Activated T-cell treated with anti-CD3 and anti-CD28 coated beads, Interleukin-2, amount 50 U/mL, for 24 hours (primary cell): ENCODE measurements at regions not wholly inside any gene's neighbourhood (a gene's known extent, or its start where the extent isn't known, plus 50 kb on each side); places are given as distances from the start of the nearest gene placed in this dataset.
A peak's percentile ranks its signal among the peaks of the same experiment; 100 is the strongest.
"Not testable (repeated sequence)": the region's sequence is repeated elsewhere in the genome, so short reads cannot be mapped to it uniquely, and the experiment has no call there.

ENCODE experiments used
- DNase-seq: peaks from one replicate; pipeline ENCODE4 v3.0.0-alpha.2; 2020
- H3K27ac Mint-ChIP-seq: 2 replicates; pipeline ENCODE4 v1.8.0; 2020; ENCODE audit warnings: mild to moderate bottlenecking, mixed read lengths
- H3K27me3 Mint-ChIP-seq: 2 replicates; pipeline ENCODE4 v1.8.0; 2020; ENCODE audit warnings: mixed read lengths
- H3K36me3 Mint-ChIP-seq: 2 replicates; pipeline ENCODE4 v1.8.0; 2020; ENCODE audit warnings: low read depth, mixed read lengths
- H3K4me1 Mint-ChIP-seq: 2 replicates; pipeline ENCODE4 v1.8.0; 2020; ENCODE audit warnings: low read depth, mixed read lengths
- H3K4me3 Mint-ChIP-seq: 2 replicates; pipeline ENCODE4 v1.8.0; 2020; ENCODE audit warnings: mild to moderate bottlenecking, moderate library complexity, mixed read lengths
- H3K9me3 Mint-ChIP-seq: 2 replicates; pipeline ENCODE4 v1.8.0; 2020; ENCODE audit warnings: mixed read lengths

DNA sequence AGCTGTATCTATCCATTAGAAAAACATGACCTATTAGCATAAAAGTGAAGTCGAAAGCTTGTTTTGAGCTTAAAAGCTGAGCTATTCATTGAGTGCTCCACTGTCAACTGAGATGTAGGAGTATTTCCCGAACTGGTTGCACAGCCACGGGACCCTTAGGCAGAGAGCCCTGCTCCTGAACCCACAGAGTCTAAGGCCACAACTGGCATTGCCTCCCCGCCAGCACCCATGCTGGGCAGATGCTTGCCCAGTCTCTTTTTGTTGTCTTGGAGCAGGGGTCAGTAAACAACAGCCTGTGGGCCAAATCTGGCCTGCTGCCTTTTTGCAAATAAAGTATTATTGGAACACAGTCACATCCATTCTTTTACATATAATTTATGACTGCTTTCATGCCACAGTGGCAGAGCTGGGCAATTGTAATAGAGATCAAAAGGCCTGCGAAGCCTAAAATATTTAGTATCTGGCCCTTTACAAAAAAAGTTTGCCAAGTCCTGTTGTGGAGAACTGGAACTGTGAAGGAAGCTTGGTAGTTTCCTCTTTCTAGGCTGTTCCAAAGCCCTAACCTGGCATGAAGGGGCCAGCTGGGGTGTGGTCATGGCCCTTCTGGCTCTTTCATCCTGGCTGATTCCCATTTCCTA, 58.4 kb upstream of the WAPL start:
- Mint-ChIP-seq H3K36me3 (no peaks in the 10 kb centered on the region), H3K27ac (no peak overlapping the region), H3K27me3 (no peaks in the 10 kb centered on the region), H3K9me3 (no peaks in the 10 kb centered on the region), H3K4me1 (no peaks in the 10 kb centered on the region), H3K4me3 (no peak overlapping the region)
- no peak for DNase-seq

DNA sequence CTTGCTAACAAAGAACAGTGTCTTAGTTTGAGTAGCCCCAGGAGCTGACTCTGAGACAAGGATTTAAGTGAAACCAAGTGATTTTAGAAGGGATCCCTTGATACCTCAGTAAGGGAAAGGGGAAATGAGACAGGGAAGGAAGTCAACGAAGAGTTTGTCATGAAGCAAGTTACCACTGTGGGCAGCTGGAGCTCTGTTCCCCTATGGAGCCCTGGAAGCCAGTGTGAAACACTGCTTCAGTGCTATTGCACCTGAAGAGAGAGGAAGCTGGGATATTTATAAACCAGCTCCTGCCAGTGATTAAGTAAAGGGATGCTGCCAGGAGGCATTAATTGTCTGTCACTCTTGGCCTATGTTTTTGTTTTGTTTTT, 58.9 kb upstream of the WAPL start:
- no peaks in the 10 kb centered on the region for H3K36me3 Mint-ChIP-seq
- H3K27me3 Mint-ChIP-seq, result no peaks in the 10 kb centered on the region
- DNase-seq, result no peak
- no peaks in the 10 kb centered on the region for H3K9me3 Mint-ChIP-seq
- no peak overlapping the region for H3K27ac Mint-ChIP-seq
- no peak overlapping the region for H3K4me3 Mint-ChIP-seq
- peaks cover 2% of the 10 kb centered on the region for H3K4me1 Mint-ChIP-seq

GRCh38 chr10:86583983-86584382, 62.4 kb upstream of the WAPL start:
- DNase-seq, result no peak
- peaks cover 2% of the 10 kb centered on the region for H3K4me1 Mint-ChIP-seq

DNA sequence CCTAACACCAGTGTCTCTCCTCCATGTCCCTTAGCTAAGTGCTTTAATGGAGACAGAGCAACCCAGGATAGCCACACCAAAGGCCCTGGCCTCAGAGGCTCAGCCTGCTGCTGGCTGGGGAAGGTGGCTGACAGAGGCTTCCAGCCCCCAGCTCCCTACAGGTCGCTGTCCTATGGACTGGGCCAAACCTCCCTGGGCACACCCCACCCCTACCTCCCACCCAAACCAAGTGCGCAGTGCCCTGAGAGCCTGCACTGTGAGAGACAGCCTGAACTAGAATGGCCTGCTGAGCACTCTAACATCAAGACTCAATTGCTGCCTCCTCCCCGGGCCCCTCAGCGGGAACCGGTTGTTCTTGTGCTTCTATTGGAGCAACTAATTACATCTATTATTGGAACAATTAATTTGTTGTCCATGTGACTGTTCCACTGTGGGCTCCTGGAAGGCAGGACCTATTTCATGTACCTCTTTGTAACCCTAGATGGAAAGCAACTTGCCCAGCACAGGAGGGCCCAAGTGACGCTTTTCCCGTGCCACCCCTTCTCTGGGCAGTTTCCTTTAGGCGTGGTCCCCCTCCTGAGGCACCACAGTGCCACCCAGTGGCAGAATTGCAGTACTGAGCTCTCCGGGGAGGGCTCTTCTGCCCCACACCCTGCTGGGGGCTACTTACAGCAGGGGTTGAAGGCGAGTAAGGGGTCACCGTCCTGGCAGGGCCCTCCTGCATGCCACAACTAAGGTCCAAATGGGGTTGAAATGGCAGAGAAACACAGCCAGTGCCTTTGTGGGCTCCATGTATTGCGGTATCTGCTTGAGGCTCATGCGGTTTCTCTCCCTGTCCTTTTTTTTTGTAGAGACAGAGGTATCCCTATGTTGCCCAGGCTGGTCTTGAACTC, 63.7 kb upstream of the WAPL start:
- no peaks in the 10 kb centered on the region for H3K27me3 Mint-ChIP-seq

More at GRCh38 chr10:86583983-86584382, 62.4 kb upstream of the WAPL start:
- Mint-ChIP-seq H3K36me3 (no peaks in the 10 kb centered on the region), H3K27me3 (no peaks in the 10 kb centered on the region), H3K27ac (no peak overlapping the region), H3K4me3 (no peak overlapping the region), H3K9me3 (no peaks in the 10 kb centered on the region)

GRCh38 chr10:86586516-86586915, 64.9 kb upstream of the WAPL start:
- Mint-ChIP-seq H3K27me3 (no peaks in the 10 kb centered on the region), H3K9me3 (no peaks in the 10 kb centered on the region), H3K4me1 (peaks cover 2% of the 10 kb centered on the region), H3K4me3 (no peak overlapping the region), H3K36me3 (no peaks in the 10 kb centered on the region), H3K27ac (no peak overlapping the region)
- DNase-seq, result no peak

More for the DNA sequence above, 63.7 kb upstream of the WAPL start:
- Mint-ChIP-seq H3K4me1 (peaks cover 2% of the 10 kb centered on the region), H3K36me3 (no peaks in the 10 kb centered on the region), H3K4me3 (no peak overlapping the region), H3K27ac (no peak overlapping the region), H3K9me3 (no peaks in the 10 kb centered on the region)
- peak; percentile 82 for DNase-seq

DNA sequence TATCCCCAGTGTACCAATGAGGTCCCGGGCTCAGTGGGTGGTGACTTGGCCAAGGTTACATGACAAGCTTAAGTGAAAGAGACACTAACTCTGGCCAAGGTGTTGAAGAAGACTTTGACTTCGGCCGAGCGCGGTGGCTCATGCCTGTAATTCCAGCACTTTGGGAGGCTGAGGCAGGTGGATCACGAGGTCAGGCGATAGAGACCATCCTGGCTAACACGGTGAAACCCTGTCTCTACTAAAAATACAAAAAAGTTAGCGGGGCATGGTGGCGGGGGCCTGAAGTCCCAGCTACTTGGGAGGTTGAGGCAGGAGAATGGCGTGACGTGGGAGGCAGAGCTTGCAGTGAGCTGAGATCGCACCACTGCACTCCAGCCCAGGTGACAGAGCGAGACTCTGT, 65.6 kb upstream of the OPN4 start:
- H3K36me3 Mint-ChIP-seq, H3K4me1 Mint-ChIP-seq, H3K27me3 Mint-ChIP-seq, H3K27ac Mint-ChIP-seq, H3K9me3 Mint-ChIP-seq, H3K4me3 Mint-ChIP-seq, DNase-seq: not testable (repeated sequence)

DNA sequence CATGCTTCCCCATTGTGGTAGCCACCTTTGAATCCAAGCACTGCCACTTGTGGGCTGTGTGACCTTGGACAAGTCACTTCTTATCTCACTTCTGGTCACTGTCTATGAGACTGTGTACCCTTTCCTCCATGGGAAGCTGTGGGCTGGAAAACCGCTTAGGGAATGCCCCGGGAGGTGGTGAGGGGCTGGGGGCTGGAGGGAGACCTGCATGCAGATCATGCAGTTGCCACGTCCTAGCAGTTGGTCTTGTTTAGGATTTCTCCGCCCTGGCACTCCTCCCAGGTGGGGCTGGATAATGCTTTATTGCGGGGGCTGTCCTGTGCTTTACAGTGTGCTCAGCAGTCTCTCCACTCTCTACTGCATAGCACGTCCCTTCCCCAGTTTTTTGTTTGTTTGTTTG, 62.9 kb upstream of the OPN4 start:
- no peaks in the 10 kb centered on the region for H3K36me3 Mint-ChIP-seq
- H3K4me1 Mint-ChIP-seq, result no peaks in the 10 kb centered on the region

GRCh38 chr10:86592413-86592812, 61.9 kb upstream of the OPN4 start:
- no peak for DNase-seq
- Mint-ChIP-seq H3K4me3 (no peak overlapping the region), H3K27ac (no peak overlapping the region), H3K27me3 (no peaks in the 10 kb centered on the region), H3K4me1 (no peaks in the 10 kb centered on the region), H3K36me3 (no peaks in the 10 kb centered on the region), H3K9me3 (no peaks in the 10 kb centered on the region)

More for the DNA sequence above, 62.9 kb upstream of the OPN4 start:
- no peaks in the 10 kb centered on the region for H3K9me3 Mint-ChIP-seq
- H3K27me3 Mint-ChIP-seq, result no peaks in the 10 kb centered on the region
- no peak for DNase-seq
- H3K27ac Mint-ChIP-seq, result no peak overlapping the region
- no peak overlapping the region for H3K4me3 Mint-ChIP-seq

DNA sequence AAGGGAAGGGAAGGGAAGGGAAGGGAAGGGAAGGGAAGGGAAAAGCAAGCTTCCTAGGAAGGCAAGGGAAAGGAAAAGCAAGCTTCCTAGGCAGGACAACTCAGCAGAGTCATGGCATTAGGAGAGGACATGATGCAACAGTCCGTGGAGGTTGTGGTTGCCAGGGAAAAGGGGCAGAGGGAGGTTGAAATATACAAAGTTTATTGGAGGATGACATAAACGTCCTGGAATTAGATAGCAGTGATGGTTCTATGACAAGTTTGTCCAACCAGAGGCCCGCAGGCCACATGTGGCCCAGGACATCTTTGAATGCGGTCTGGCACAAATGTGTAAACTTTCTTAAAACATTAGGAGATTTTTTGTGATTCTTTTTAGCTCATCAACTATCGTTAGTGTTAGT, 59.8 kb upstream of the OPN4 start:
- Mint-ChIP-seq H3K9me3 (no peaks in the 10 kb centered on the region), H3K36me3 (no peaks in the 10 kb centered on the region), H3K4me3 (no peak overlapping the region), H3K27me3 (no peaks in the 10 kb centered on the region), H3K4me1 (no peaks in the 10 kb centered on the region), H3K27ac (no peak overlapping the region)
- DNase-seq, result no peak

DNA sequence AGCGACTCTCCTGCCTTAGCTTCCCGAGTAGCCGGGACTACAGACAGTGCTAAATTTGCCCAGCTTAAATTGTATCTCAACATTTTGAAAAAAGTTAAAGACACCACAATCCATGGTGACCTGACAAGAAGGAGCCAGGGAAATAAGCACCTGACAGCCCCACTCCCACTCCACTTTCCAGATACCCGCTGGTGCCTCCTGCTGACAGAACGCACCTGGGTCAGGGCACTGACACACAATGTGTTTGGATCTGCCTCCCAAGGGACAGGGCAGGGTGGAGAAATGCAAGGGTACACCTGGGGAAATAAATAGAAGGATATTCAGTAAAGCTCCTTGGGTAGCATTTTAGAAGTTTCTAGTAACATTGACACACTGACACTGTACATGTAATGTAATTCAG, 58.9 kb upstream of the OPN4 start:
- no peaks in the 10 kb centered on the region for H3K27me3 Mint-ChIP-seq
- no peak overlapping the region for H3K27ac Mint-ChIP-seq
- DNase-seq, result no peak
- no peaks in the 10 kb centered on the region for H3K36me3 Mint-ChIP-seq
- H3K4me1 Mint-ChIP-seq, result no peaks in the 10 kb centered on the region
- no peaks in the 10 kb centered on the region for H3K9me3 Mint-ChIP-seq
- H3K4me3 Mint-ChIP-seq, result no peak overlapping the region

DNA sequence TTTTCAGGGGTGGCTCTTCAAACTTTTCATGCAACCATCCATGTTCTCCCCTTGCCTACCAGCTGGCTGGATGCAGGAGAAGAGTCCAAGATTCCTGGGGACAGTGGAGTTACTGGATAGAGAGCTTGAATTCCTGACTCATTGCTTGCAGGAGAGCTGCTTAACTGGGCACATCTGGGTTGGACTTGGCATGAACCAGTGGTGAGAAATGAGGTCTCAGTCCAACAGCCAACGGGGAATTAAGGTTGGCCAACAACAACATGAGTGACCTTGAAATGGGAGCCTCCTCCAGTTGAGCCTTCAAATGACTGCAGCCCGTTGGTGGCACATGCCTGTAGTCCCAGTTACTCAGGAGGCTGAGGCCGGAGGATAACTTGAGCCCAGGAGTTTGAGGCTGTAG, 58.1 kb upstream of the OPN4 start:
- Mint-ChIP-seq H3K4me3 (no peak overlapping the region), H3K4me1 (no peaks in the 10 kb centered on the region), H3K36me3 (no peaks in the 10 kb centered on the region), H3K27ac (no peak overlapping the region), H3K9me3 (no peaks in the 10 kb centered on the region), H3K27me3 (no peaks in the 10 kb centered on the region)
- no peak for DNase-seq

- no peaks in the 10 kb centered on the region for H3K36me3 Mint-ChIP-seq
- no peak for DNase-seq
- H3K4me1 Mint-ChIP-seq, result no peaks in the 10 kb centered on the region
- H3K4me3 Mint-ChIP-seq, result no peak overlapping the region
- H3K27ac Mint-ChIP-seq, result no peak overlapping the region
- no peaks in the 10 kb centered on the region for H3K27me3 Mint-ChIP-seq
- H3K9me3 Mint-ChIP-seq, result no peaks in the 10 kb centered on the region
Observed at GRCh38 chr10:86597306-86597705, 57.0 kb upstream of the OPN4 start.

DNA sequence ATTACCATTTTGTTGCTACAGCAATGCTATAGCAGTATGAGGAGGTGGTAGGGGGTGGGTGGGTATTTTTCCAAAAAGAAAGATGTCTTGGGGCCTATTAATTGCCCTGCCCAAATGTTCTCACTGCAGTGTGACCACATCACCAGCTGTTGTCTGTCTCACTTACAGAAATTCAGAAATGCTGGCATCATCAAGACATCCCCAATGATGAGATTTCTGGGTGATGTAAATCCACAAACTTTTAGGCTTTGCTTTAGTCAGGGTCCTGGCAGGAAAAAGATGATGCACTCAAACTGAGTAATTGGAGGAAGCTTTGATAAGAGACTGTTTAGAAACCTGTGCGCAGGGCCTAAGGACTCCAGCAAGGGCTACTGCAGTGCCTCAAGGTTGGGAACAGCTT, 56.2 kb upstream of the OPN4 start:
- Mint-ChIP-seq H3K27me3 (no peaks in the 10 kb centered on the region), H3K36me3 (no peaks in the 10 kb centered on the region), H3K4me1 (no peaks in the 10 kb centered on the region), H3K27ac (no peak overlapping the region), H3K4me3 (no peak overlapping the region), H3K9me3 (no peaks in the 10 kb centered on the region)
- no peak for DNase-seq

DNA sequence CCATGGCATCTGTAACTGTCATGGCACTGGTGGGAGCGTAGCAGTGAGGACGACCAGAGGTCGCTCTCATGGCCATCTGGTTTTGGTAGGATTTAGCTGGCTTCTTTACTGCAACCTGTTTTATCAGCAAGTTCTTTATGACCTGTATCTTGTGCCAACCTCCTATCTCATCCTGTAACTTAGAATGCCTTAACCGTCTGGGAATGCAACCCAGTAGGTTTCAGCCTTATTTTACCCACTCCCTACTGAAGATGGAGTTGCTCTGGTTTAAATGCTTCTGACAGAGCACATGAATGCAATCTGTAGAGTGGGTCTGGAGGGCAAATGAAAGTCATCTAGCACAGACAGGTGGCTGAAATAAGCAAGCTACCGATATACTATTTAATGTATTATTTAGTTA, 55.3 kb upstream of the OPN4 start:
- no peaks in the 10 kb centered on the region for H3K36me3 Mint-ChIP-seq
- no peak for DNase-seq
- no peaks in the 10 kb centered on the region for H3K4me1 Mint-ChIP-seq
- H3K9me3 Mint-ChIP-seq, result no peaks in the 10 kb centered on the region
- H3K27ac Mint-ChIP-seq, result no peak overlapping the region
- H3K27me3 Mint-ChIP-seq, result no peaks in the 10 kb centered on the region
- H3K4me3 Mint-ChIP-seq, result no peak overlapping the region

DNA sequence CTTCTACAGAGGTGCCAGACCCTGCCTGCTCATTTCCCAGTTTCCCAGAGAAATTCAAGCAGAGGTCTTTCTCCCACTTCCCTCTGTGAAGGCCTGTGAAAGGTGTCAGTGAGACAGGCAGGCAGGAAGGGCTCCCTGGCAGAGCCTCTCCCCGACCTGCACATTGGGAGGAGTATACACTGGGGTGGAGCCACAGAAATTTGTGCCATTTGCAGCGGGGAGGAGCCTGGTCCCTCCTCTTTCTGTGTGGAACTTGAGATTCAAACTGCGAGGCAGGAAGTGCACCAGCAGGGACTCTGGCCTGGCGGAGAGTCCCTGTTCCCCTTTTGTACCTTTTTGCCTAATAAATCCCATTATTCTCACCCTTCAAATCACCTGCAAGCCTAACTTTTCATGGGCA, 54.6 kb upstream of the OPN4 start:
- no peaks in the 10 kb centered on the region for H3K27me3 Mint-ChIP-seq
- DNase-seq, result no peak
- no peak overlapping the region for H3K4me3 Mint-ChIP-seq
- H3K9me3 Mint-ChIP-seq, result no peaks in the 10 kb centered on the region
- no peaks in the 10 kb centered on the region for H3K4me1 Mint-ChIP-seq
- H3K36me3 Mint-ChIP-seq, result no peaks in the 10 kb centered on the region
- H3K27ac Mint-ChIP-seq, result no peak overlapping the region
